Brain microvascular endothelial cell (primary cell): ENCODE measurements at regions not wholly inside any gene's neighbourhood (a gene's known extent, or its start where the extent isn't known, plus 50 kb on each side); places are given as distances from the start of the nearest gene placed in this dataset.

Source experiments
- DNase-seq: peaks from one replicate; pipeline ENCODE4 v3.0.0-alpha.2; 2020
- H3K27ac ChIP-seq: fragments of 250-450 bp; sonication (Bioruptor Pico); 2 replicates; pipeline ENCODE4 v1.5.1; 2020; ENCODE audit warnings: mild to moderate bottlenecking, moderate library complexity
- H3K27me3 ChIP-seq: fragments of 250-450 bp; sonication (Bioruptor Pico); replicated peaks from 2 replicates; pipeline ENCODE4 v1.5.1; 2020; ENCODE audit warnings: mild to moderate bottlenecking
- H3K36me3 ChIP-seq: fragments of 250-450 bp; sonication (Bioruptor Pico); replicated peaks from 2 replicates; pipeline ENCODE4 v1.5.1; 2020; ENCODE audit warnings: mild to moderate bottlenecking
- H3K4me3 ChIP-seq: 2 replicates; pipeline ENCODE4 v1.5.1; 2011; ENCODE audit warnings: low read depth, mild to moderate bottlenecking, control low read depth, low read length, moderate library complexity
- in situ Hi-C: cut with HindIII; loops from 2 replicates; pipeline ENCODE4 v1.10.0; 2017; ENCODE audit warnings: low sequenced_read_pairs, low pct_ligation_motif_present
- TF ChIP-seq, protein P1 (sequence below): IDR thresholded peaks from 2 replicates; pipeline ENCODE4 v1.5.1; 2011; ENCODE audit warnings: low read depth, mild to moderate bottlenecking, moderate library complexity, low read length, control low read depth, inconsistent platforms; ENCODE audit errors: missing control alignments

DNA sequence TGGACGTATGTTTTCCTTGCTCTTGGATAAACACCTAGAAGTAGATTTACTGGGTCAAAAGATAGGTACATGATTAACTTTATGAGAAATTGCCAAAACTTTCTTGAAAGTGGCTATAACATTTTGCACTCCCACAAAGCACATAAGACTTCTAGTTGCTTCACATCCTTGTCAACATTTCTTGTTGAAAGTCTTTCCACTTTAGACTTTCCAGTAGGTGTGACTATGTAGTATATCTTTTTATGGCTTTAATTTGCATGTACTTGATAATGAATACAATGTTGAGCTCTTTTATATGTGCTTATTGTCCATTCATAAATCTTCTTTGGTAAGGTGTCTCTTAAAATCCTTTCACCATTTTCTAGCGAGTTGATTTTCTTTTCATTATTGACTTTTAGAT, 241.2 kb upstream of the RPL38 start:
- no peaks in the 10 kb centered on the region for H3K36me3 ChIP-seq
- DNase-seq = no peak
- H3K4me3 ChIP-seq = no peak overlapping the region
- H3K27me3 ChIP-seq = no peaks in the 10 kb centered on the region
- no peak overlapping the region for H3K27ac ChIP-seq
- in situ Hi-C loops = no loop called here
- TF ChIP-seq, protein P1, sequence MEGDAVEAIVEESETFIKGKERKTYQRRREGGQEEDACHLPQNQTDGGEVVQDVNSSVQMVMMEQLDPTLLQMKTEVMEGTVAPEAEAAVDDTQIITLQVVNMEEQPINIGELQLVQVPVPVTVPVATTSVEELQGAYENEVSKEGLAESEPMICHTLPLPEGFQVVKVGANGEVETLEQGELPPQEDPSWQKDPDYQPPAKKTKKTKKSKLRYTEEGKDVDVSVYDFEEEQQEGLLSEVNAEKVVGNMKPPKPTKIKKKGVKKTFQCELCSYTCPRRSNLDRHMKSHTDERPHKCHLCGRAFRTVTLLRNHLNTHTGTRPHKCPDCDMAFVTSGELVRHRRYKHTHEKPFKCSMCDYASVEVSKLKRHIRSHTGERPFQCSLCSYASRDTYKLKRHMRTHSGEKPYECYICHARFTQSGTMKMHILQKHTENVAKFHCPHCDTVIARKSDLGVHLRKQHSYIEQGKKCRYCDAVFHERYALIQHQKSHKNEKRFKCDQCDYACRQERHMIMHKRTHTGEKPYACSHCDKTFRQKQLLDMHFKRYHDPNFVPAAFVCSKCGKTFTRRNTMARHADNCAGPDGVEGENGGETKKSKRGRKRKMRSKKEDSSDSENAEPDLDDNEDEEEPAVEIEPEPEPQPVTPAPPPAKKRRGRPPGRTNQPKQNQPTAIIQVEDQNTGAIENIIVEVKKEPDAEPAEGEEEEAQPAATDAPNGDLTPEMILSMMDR = no peak

DNA sequence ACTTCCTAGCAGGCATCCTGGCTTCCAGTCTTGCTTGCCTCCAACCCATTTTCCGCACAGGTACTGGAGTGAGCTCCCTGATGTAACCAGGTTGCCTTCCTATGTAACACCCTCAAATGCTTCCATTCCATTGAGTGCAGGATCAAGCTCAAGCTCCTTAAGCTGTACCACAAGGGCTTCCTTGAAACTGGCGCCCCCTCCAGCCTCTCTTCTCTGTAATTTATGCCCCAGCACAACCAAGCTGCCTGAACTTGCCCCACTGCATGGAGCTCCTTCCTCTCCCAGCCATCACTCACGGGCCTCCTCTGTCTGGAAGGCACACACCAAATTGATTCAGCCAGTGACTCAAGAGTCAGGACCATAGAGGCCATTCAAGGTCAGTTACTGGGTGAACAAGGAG, 234.8 kb upstream of the RPL38 start:
- no peak for DNase-seq
- TF ChIP-seq, protein P1 = no peak
- H3K27ac ChIP-seq = no peak overlapping the region
- H3K36me3 ChIP-seq = no peaks in the 10 kb centered on the region
- H3K27me3 ChIP-seq = no peaks in the 10 kb centered on the region
- H3K4me3 ChIP-seq = no peak overlapping the region
- in situ Hi-C loops = no loop called here

DNA sequence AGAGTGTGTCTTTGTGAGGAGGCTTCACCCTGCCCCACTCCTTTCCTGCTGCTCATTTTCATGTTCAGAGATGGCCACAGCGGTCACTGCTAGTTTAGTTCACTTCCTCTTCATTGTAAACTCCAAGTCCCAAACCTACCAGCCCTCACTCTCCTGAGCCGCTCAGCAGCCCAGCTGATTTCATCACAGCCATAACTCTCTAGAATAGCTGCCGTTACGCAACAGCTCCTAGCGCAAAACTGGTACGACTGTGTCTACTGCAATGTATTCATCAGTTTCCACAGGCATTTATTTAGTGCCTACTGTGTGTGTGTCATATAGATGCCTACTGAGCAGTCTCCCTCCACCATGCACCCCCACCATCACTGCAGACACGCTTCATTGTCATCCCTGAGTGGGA, 233.5 kb upstream of the RPL38 start:
- Histone ChIP-seq H3K27me3 (no peaks in the 10 kb centered on the region), H3K4me3 (no peak overlapping the region), H3K27ac (no peak overlapping the region), H3K36me3 (no peaks in the 10 kb centered on the region)
- TF ChIP-seq, protein P1 = no peak
- DNase-seq = no peak
- in situ Hi-C loops = no loop called here

DNA sequence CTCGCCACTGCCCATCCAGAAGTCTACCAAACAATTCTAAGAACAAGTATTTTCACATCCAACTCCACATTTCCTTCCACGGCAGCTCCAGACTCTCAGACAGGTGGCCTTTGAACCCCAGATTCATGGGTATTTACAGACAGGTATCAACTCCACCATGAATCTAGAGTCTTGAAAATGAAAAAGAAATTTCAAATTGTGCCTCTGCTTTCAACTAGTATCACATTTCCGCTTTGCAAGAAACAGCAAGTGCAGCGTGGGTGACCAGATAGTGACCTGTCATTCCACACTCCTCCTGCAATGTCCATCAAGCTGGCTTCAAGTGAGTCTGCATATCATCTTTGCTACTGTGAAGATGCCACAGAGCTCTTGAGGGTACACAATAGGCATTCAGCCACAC, 232.4 kb upstream of the RPL38 start:
- H3K4me3 ChIP-seq = no peak overlapping the region
- in situ Hi-C loops = no loop called here
- no peaks in the 10 kb centered on the region for H3K27me3 ChIP-seq
- TF ChIP-seq, protein P1 = no peak
- no peaks in the 10 kb centered on the region for H3K36me3 ChIP-seq
- no peak overlapping the region for H3K27ac ChIP-seq
- no peak for DNase-seq

DNA sequence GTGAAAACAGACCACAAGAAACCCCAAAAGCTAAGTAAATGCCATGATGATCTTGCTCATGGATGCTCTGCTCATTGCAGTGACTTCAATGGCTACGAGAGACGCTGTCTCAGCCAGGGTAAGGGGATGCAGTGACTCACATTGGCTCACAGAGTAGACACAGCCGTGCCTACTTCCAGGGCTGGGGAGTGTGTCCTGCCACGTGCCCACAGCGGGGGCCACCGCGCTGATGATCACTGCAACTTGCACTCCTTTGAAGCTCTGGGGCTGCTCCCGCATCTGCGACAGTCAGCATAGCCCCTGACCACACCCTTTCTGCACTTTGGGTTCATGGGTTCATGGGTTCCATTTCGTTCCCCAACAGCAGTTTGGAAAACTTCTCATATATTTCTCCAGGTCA, 231.4 kb upstream of the RPL38 start:
- Histone ChIP-seq H3K27ac (no peak overlapping the region), H3K36me3 (no peaks in the 10 kb centered on the region), H3K4me3 (no peak overlapping the region), H3K27me3 (no peaks in the 10 kb centered on the region)
- no peak for DNase-seq
- TF ChIP-seq, protein P1 = no peak
- in situ Hi-C loops = no loop called here

DNA sequence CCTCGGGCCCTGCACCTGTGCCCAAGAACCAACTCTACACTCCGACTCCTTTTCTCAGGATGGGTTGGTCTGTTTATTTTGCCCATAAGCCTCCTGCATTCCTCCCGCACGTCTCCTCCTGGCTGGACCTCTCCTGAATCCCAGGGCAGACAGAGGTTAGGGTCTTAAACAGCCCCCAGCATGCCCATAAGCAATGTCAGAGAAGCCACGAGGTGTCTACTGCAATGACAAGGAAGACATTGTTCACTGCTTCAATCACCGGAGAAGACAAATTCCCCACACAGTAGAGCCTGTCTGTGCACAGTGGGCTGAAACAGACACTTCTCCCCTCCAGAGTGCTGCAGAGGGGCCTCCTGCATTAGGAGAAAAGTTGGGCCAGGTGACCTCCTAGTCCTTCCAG, 230.6 kb upstream of the RPL38 start:
- TF ChIP-seq, protein P1 = no peak
- no peak overlapping the region for H3K27ac ChIP-seq
- DNase-seq = no peak
- no peak overlapping the region for H3K4me3 ChIP-seq
- no peaks in the 10 kb centered on the region for H3K27me3 ChIP-seq
- in situ Hi-C loops = no loop called here
- H3K36me3 ChIP-seq = no peaks in the 10 kb centered on the region
